GM23248 (cell line): ENCODE measurements at regions not wholly inside any gene's neighbourhood (a gene's known extent, or its start where the extent isn't known, plus 50 kb on each side); places are given as distances from the start of the nearest gene placed in this dataset.

Experiments
- DNase-seq: peaks from one replicate; pipeline ENCODE4 v3.0.0-alpha.2; 2015
- H2AFZ ChIP-seq: fragments of 200-600 bp; sonication (generic); 2 replicates; pipeline ENCODE4 v1.6.1; 2016; ENCODE audit warnings: antibody characterized with exemption
- H3F3A ChIP-seq: fragments of 200-600 bp; sonication (generic); 2 replicates; pipeline ENCODE4 v1.6.1; 2016; ENCODE audit warnings: mild to moderate bottlenecking, antibody characterized with exemption, mixed run types; ENCODE audit not compliant: insufficient read depth
- H3K27ac ChIP-seq: fragments of 200-600 bp; sonication (generic); 2 replicates; pipeline ENCODE4 v1.5.1; 2016; ENCODE audit warnings: mild to moderate bottlenecking
- H3K27me3 ChIP-seq: fragments of 200-600 bp; sonication (generic); replicated peaks from 2 replicates; pipeline ENCODE4 v1.6.1; 2016; ENCODE audit warnings: mild to moderate bottlenecking; ENCODE audit not compliant: insufficient read depth
- H3K36me3 ChIP-seq: fragments of 200-600 bp; sonication (generic); 2 replicates; pipeline ENCODE4 v1.6.1; 2016; ENCODE audit warnings: low read depth, mild to moderate bottlenecking
- H3K4me1 ChIP-seq: fragments of 200-600 bp; sonication (generic); 2 replicates; pipeline ENCODE4 v1.6.1; 2016; ENCODE audit warnings: mild to moderate bottlenecking; ENCODE audit not compliant: insufficient read depth
- H3K4me2 ChIP-seq: fragments of 200-600 bp; sonication (generic); one replicate; pipeline ENCODE4 v1.6.1; 2016; ENCODE audit warnings: mild to moderate bottlenecking; ENCODE audit not compliant: unreplicated experiment
- H3K4me3 ChIP-seq: fragments of 200-600 bp; sonication (generic); 2 replicates; pipeline ENCODE4 v1.5.1; 2016; ENCODE audit warnings: mild to moderate bottlenecking
- H3K79me2 ChIP-seq: fragments of 200-600 bp; sonication (generic); 2 replicates; pipeline ENCODE4 v1.6.1; 2016; ENCODE audit warnings: mild to moderate bottlenecking; ENCODE audit not compliant: insufficient read depth
- H3K9ac ChIP-seq: fragments of 200-600 bp; sonication (generic); 2 replicates; pipeline ENCODE4 v1.6.1; 2016; ENCODE audit warnings: mild to moderate bottlenecking
- H3K9me2 ChIP-seq: fragments of 200-600 bp; sonication (generic); 2 replicates; pipeline ENCODE4 v1.6.1; 2016; ENCODE audit warnings: mixed run types, mild to moderate bottlenecking, moderate library complexity; ENCODE audit not compliant: insufficient read depth
- H3K9me3 ChIP-seq: fragments of 200-600 bp; sonication (generic); one replicate; pipeline ENCODE4 v1.6.1; 2017; ENCODE audit warnings: low read depth
- H4K20me1 ChIP-seq: fragments of 200-600 bp; sonication (generic); 2 replicates; pipeline ENCODE4 v1.6.0; 2016; ENCODE audit not compliant: insufficient read depth
- EZH2 ChIP-seq: fragments of 200-600 bp; sonication (generic); IDR thresholded peaks from 2 replicates; pipeline ENCODE4 v1.6.1; 2018; ENCODE audit warnings: antibody characterized with exemption, mild to moderate bottlenecking; ENCODE audit not compliant: insufficient read depth, poor library complexity, severe bottlenecking
- EZH2phosphoT487 ChIP-seq: fragments of 200-600 bp; sonication (generic); IDR thresholded peaks from 2 replicates; pipeline ENCODE4 v1.6.1; 2018; ENCODE audit warnings: antibody characterized with exemption, moderate library complexity, mild to moderate bottlenecking, low read depth; ENCODE audit not compliant: insufficient read depth
- WGBS, 2 experiments: methylation state at CpG; one replicate each; pipeline ENCODE4 v1.1.6; 2015 to 2017; ENCODE audit warnings: low lambda C conversion rate in 2 of 2, low coverage in 1 of 2; ENCODE audit errors: missing lambda C conversion rate in 2 of 2; 5-methylcytosine and 5-hydroxymethylcytosine counted together
- in situ Hi-C: fragments of 300-500 bp; cut with MboI; formaldehyde crosslinking; loops from 2 replicates; pipeline ENCODE4 v1.15.0; 2020

- Histone ChIP-seq H3K9ac (no peak overlapping the region), H3K4me2 (no peak overlapping the region), H3K4me1 (peaks cover 21% of the 10 kb centered on the region), H3K79me2 (no peaks in the 10 kb centered on the region), H3K36me3 (no peaks in the 10 kb centered on the region), H2AFZ (no peak overlapping the region), H3K9me2 (no peaks in the 10 kb centered on the region), H3K9me3 (no peaks in the 10 kb centered on the region), H3K27me3 (no peaks in the 10 kb centered on the region), H3K27ac (no peak overlapping the region), H4K20me1 (no peaks in the 10 kb centered on the region), H3K4me3 (no peak overlapping the region), H3F3A (peaks cover 6% of the 10 kb centered on the region; the same call in 1 of the 2 replicates)
- no peak for DNase-seq
- TF ChIP-seq EZH2phosphoT487 (no peak), EZH2 (no peak)
- WGBS, 2 experiments, result 98% methylated on average over 6 of the region's 6 CpGs
- in situ Hi-C loops, result no loop called here
These were observed 559.1 kb downstream of the MN1 start for GRCh38 chr22:27242474-27242873.

- Histone ChIP-seq H3F3A (peaks cover 11% of the 10 kb centered on the region), H3K9me2 (no peaks in the 10 kb centered on the region), H3K36me3 (no peaks in the 10 kb centered on the region), H3K4me2 (no peak overlapping the region), H4K20me1 (no peaks in the 10 kb centered on the region), H3K9me3 (no peaks in the 10 kb centered on the region), H3K27me3 (no peaks in the 10 kb centered on the region), H2AFZ (no peak overlapping the region), H3K27ac (no peak overlapping the region), H3K4me3 (no peak overlapping the region), H3K79me2 (no peaks in the 10 kb centered on the region), H3K9ac (no peak overlapping the region), H3K4me1 (peaks cover 27% of the 10 kb centered on the region)
- in situ Hi-C loops, result no loop called here
- DNase-seq, result no peak
- WGBS, 2 experiments, result 94 to 97% methylated on average over 12 of the region's 12 CpGs
- TF ChIP-seq EZH2, result no peak
- TF ChIP-seq EZH2phosphoT487, result no peak
These were observed 558.5 kb downstream of the MN1 start for GRCh38 chr22:27242917-27243589.

GRCh38 chr22:27244328-27244727 lies 557.2 kb downstream of the MN1 start:
- Histone ChIP-seq H3K4me2 (no peak overlapping the region), H3K36me3 (no peaks in the 10 kb centered on the region), H3K4me3 (no peak overlapping the region), H3K4me1 (peaks cover 22% of the 10 kb centered on the region), H3K9me3 (no peaks in the 10 kb centered on the region), H3K9ac (no peak overlapping the region), H3K9me2 (no peaks in the 10 kb centered on the region), H3K27ac (no peak overlapping the region), H3K27me3 (no peaks in the 10 kb centered on the region), H4K20me1 (no peaks in the 10 kb centered on the region), H3F3A (peaks cover 14% of the 10 kb centered on the region), H2AFZ (no peak overlapping the region), H3K79me2 (no peaks in the 10 kb centered on the region)
- DNase-seq, result no peak
- no peak for TF ChIP-seq EZH2phosphoT487
- TF ChIP-seq EZH2, result no peak
- in situ Hi-C loops, result no loop called here
- 62 to 75% methylated on average over 3 of the region's 3 CpGs for WGBS, 2 experiments

- DNase-seq, result no peak
- Histone ChIP-seq H3K27me3 (no peaks in the 10 kb centered on the region), H3K27ac (no peak overlapping the region), H3K79me2 (no peaks in the 10 kb centered on the region), H3K9ac (no peak overlapping the region), H3K9me3 (no peaks in the 10 kb centered on the region), H3K9me2 (no peaks in the 10 kb centered on the region), H3K36me3 (no peaks in the 10 kb centered on the region), H4K20me1 (no peaks in the 10 kb centered on the region), H3K4me3 (no peak overlapping the region), H2AFZ (no peak overlapping the region), H3K4me2 (no peak overlapping the region), H3F3A (peaks cover 14% of the 10 kb centered on the region), H3K4me1 (peaks cover 14% of the 10 kb centered on the region)
- 72 to 78% methylated on average over 10 of the region's 10 CpGs for WGBS, 2 experiments
- in situ Hi-C loops, result no loop called here
- TF ChIP-seq EZH2phosphoT487 (no peak), EZH2 (no peak)
These were observed 556.5 kb downstream of the MN1 start for GRCh38 chr22:27245056-27245455.
